HG03159 (cell line): ENCODE measurements at regions not wholly inside any gene's neighbourhood (a gene's known extent, or its start where the extent isn't known, plus 50 kb on each side); places are given as distances from the start of the nearest gene placed in this dataset.

Source experiments
- ATAC-seq: cut with Tn5 transposase; IDR thresholded peaks from one replicate; pipeline ENCODE4 v1.9.1; 2021; ENCODE audit warnings: mild to moderate bottlenecking, moderate library complexity; ENCODE audit not compliant: unreplicated experiment

GRCh38 chr3:135781026-135781815 is 184.3 kb upstream of the PPP2R3A start:
- ATAC-seq, result no peak

- peak; percentile 95 for ATAC-seq
These were observed 181.0 kb upstream of the PPP2R3A start for GRCh38 chr3:135784557-135784956.

DNA sequence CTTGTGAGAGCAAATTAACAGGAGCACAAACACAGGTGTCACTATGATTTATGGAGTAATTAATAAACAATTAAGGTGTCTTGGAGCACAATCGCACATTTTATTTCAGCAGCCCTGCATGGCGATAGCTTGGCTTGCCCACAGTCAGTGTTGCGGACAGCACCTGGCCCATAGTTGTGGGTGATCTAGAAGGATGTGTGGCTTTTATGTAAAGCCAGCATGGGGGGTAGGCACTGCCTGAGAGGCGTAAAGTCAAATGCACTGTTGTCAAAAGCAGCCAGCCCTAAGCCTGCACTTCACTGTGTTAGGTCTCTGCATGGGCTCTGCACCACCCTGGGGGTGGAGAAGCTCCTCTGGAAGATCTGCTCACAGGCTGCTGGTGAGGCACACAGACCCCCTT is 177.4 kb upstream of the PPP2R3A start:
- no peak for ATAC-seq

DNA sequence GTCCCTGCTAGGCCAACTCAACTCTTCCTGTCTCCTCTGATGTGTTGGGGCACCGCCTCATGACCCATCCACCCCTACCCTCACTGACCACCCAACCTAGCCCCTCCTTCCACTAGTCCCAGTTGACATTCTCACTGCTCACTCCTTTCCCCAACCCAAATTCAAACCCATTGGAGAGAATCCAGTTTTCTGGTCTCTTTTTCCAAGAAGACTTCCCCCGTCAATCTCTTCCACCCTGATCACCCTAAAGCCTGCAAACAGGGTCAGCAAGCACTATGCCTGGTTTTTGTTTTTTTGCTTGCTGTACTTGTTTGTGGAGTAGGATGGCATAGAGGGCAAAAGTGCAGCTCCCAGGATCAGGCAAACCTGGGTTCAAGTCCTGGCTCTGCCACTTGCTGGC is 176.6 kb upstream of the PPP2R3A start:
- ATAC-seq, result no peak

DNA sequence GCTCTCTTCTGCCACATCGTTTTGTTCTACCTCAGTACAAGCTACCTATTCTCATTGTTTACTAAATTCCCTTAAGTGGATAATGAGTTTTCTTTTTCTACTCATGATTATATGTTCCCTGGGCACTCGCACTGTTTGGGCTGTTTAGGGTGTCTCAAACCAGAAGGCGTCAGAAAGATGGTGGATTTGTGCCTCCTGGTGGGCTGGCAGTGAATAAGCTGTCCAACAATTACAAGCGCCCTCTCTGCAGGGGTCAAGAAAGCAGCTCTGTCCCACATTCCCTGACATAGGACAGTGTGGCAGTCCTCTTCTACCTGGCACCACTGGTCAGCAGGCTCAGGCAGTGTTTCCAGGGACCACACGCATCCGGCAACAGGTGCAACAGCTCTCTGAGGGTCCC is 173.4 kb upstream of the PPP2R3A start:
- no peak for ATAC-seq

- no peak for ATAC-seq
These were observed 172.6 kb upstream of the PPP2R3A start for GRCh38 chr3:135792858-135793475.

GRCh38 chr3:135800071-135800549 is 165.4 kb upstream of the PPP2R3A start:
- ATAC-seq, result no peak

GRCh38 chr3:135801018-135801417 is 164.5 kb upstream of the PPP2R3A start:
- no peak for ATAC-seq

- ATAC-seq, result no peak
These were observed 163.4 kb upstream of the PPP2R3A start for GRCh38 chr3:135802171-135802570.

GRCh38 chr3:135803028-135803692 is 162.4 kb upstream of the PPP2R3A start:
- no peak for ATAC-seq

DNA sequence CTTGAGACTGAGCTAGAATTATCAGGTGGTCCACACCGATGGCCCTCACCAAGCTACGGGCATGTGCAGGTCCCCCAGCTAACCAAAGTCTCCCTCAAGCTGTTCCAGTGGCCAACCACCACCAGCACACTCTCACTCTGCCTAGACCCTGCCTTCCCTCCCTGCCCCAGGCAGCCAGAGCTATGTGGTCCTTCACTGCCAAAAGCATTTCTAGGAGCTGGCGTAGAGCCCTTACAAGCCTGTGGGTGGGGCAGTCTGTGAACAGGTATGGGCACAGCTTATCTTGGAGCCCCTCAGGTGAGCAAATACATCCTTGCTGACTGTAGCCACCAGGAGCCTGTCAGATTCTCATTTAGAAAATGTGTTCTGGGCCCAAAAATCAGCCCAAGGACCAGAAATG is 159.8 kb upstream of the PPP2R3A start:
- no peak for ATAC-seq

DNA sequence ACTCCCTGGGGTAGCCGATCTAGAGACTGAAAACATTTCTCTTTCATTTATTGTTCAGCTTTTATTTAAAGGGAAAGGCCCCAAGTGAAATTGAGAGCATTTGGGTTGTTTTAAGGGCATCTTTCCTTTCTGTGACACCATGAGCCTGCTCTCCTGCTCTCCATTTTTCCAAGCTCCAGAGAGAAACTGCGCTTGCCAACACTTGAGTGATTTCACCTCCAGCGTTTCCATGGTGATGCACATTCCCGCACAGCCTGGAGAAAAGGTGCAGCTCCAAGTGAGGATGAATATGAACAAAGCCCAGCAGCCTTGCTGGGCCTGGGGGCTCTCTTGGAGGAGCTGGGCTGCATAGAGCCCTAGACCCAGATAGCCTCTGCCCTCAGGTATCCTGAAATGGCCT is 159.2 kb upstream of the PPP2R3A start:
- no peak for ATAC-seq

GRCh38 chr3:135807879-135808278 is 157.6 kb upstream of the PPP2R3A start:
- no peak for ATAC-seq

DNA sequence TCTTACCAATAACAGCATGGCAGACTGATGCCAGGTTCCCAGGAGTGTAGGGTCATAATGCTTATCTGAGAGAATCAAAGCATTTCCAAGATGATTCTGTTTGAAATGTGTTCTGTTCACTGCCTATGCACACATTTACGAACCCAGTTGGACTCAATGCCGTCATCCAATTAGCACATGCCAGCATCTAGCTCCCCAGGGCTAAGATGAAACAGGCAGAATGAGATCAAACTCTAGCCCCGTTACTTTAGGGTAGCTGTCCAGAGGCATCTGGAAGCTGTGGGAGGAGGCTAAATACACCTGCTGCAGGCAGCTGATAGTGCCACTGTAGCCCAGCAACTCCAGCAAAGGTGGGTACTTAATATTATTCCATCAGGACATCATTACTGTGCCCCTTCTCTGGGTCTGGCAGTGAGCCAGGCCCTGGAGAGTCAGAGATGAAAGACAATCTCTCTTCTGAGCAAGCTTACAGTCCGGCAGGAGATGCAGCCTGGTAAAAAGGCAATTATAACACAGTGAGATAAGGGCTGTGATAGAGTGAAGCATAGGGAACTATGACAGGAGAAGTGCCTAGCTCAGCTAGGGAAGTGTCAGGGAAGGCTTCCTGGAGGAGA is 156.4 kb upstream of the PPP2R3A start:
- ATAC-seq, result no peak

GRCh38 chr3:135811651-135812050 is 153.9 kb upstream of the PPP2R3A start:
- no peak for ATAC-seq

- ATAC-seq, result no peak
These were observed 153.5 kb upstream of the PPP2R3A start for GRCh38 chr3:135812057-135812456.

- ATAC-seq, result no peak
These were observed 131.1 kb upstream of the PPP2R3A start for GRCh38 chr3:135834465-135834864.

- no peak for ATAC-seq
These were observed 127.4 kb upstream of the PPP2R3A start for GRCh38 chr3:135837977-135838631.

- no peak for ATAC-seq
These were observed 125.1 kb upstream of the PPP2R3A start for GRCh38 chr3:135840436-135840835.

- no peak for ATAC-seq
These were observed 121.1 kb upstream of the PPP2R3A start for GRCh38 chr3:135844386-135844785.

- ATAC-seq, result no peak
These were observed 117.5 kb upstream of the PPP2R3A start for GRCh38 chr3:135848051-135848450.
